B cell (primary cell): ENCODE measurements at regions not wholly inside any gene's neighbourhood (a gene's known extent, or its start where the extent isn't known, plus 50 kb on each side); places are given as distances from the start of the nearest gene placed in this dataset.

ENCODE experiments used
- ATAC-seq: fragments of 200-7000 bp; cut with Tn5 transposase; one replicate; pipeline ENCODE4 v1.10.0; 2021; ENCODE audit warnings: low read depth, mild to moderate bottlenecking, moderate number of reproducible peaks, moderate library complexity
- CTCF ChIA-PET: fragments of 350-600 bp; sonication (Branson Sonifier 250); formaldehyde crosslinking; loops from one replicate; lab custom pipeline; 2021; ENCODE audit warnings: antibody characterized with exemption, inconsistent platforms; lab: Charles Lee
- POLR2A ChIA-PET: fragments of 350-600 bp; sonication (Branson Sonifier 250); formaldehyde crosslinking; loops from one replicate; lab custom pipeline; 2021; ENCODE audit warnings: antibody characterized with exemption; lab: Charles Lee
- DNase-seq: peaks from one replicate; pipeline ENCODE4 v3.0.0; 2013
- H2AFZ ChIP-seq: 2 replicates; pipeline ENCODE4 v1.6.1; 2012; ENCODE audit warnings: mild to moderate bottlenecking, low read depth, low read length; ENCODE audit not compliant: insufficient read depth, poor library complexity, severe bottlenecking
- H3K27ac ChIP-seq, 2 donors: 1 replicate in 1 of 2; 2 replicates in 1 of 2; pipeline ENCODE4 v1.5.1; 2012 to 2013; ENCODE audit warnings: low read length in 2 of 2, mild to moderate bottlenecking in 2 of 2, moderate library complexity in 1 of 2
- H3K27me3 ChIP-seq, 4 experiments: fragments of 200-600 bp in 1 of 4; sonication (generic) in 1 of 4; replicated peaks in 1 of 4; 1 replicate in 2 of 4; 2 replicates in 2 of 4; pipeline versions ENCODE4 v1.6.1 to v1.7.0; 2013 to 2016; ENCODE audit warnings: low read length in 3 of 4, mild to moderate bottlenecking in 2 of 4, mixed read lengths in 1 of 4, moderate library complexity in 1 of 4; ENCODE audit not compliant: insufficient read depth in 4 of 4, control insufficient read depth in 3 of 4; ENCODE audit errors: control extremely low read depth in 1 of 4
- H3K36me3 ChIP-seq, 2 experiments: replicated peaks in 1 of 2; 1 replicate in 1 of 2; 2 replicates in 1 of 2; pipeline versions ENCODE4 v1.6.1 to v1.7.1; 2013; ENCODE audit warnings: low read length in 1 of 2; ENCODE audit not compliant: insufficient read depth in 2 of 2, control insufficient read depth in 1 of 2; ENCODE audit errors: control extremely low read depth in 1 of 2, extremely low read depth in 1 of 2
- H3K4me1 ChIP-seq, 2 donors: fragments of 200-600 bp in 1 of 2; sonication (generic) in 1 of 2; 1 replicate in 1 of 2; 2 replicates in 1 of 2; pipeline versions ENCODE4 v1.5.1 to v1.6.1; 2013 to 2017; ENCODE audit warnings: low read length in 2 of 2; ENCODE audit not compliant: control insufficient read depth in 2 of 2, insufficient read depth in 2 of 2
- H3K4me2 ChIP-seq: replicated peaks from 2 replicates; pipeline ENCODE3; 2012; ENCODE audit warnings: mild to moderate bottlenecking, low read depth, low read length; ENCODE audit not compliant: poor library complexity, severe bottlenecking
- H3K4me3 ChIP-seq, 5 experiments: fragments of 200-600 bp in 1 of 5; sonication (generic) in 1 of 5; 1 replicate in 3 of 5; 2 replicates in 2 of 5; pipeline versions ENCODE4 v1.5.1 to v1.7.0; 2011 to 2016; ENCODE audit warnings: low read length in 4 of 5, mild to moderate bottlenecking in 4 of 5, low read depth in 2 of 5, control low read depth in 1 of 5, moderate library complexity in 1 of 5; ENCODE audit not compliant: insufficient read depth in 1 of 5; ENCODE audit errors: control extremely low read depth in 1 of 5, extremely low read depth in 1 of 5
- H3K79me2 ChIP-seq: fragments of 200-600 bp; sonication (generic); one replicate; pipeline ENCODE4 v1.6.0; 2016; ENCODE audit warnings: low read length; ENCODE audit not compliant: control insufficient read depth, insufficient read depth
- H3K9ac ChIP-seq: fragments of 200-600 bp; sonication (generic); 2 replicates; pipeline ENCODE4 v1.6.1; 2017; ENCODE audit warnings: mild to moderate bottlenecking, low read length, moderate library complexity
- H3K9me3 ChIP-seq, 3 donors: one replicate each; pipeline versions ENCODE4 v1.6.1 to v1.7.1; 2013; ENCODE audit warnings: low read length in 2 of 3; ENCODE audit not compliant: control insufficient read depth in 2 of 3, insufficient read depth in 1 of 3; ENCODE audit errors: control extremely low read depth in 1 of 3
- H4K20me1 ChIP-seq: 2 replicates; pipeline ENCODE4 v1.6.0; 2012; ENCODE audit warnings: mild to moderate bottlenecking, low read length; ENCODE audit not compliant: insufficient read depth, control insufficient read depth, poor library complexity, severe bottlenecking
- H3K27ac Mint-ChIP-seq: one replicate; pipeline ENCODE4 v1.8.0; 2021; ENCODE audit warnings: mixed read lengths
- H3K27me3 Mint-ChIP-seq: one replicate; pipeline ENCODE4 v1.8.0; 2021; ENCODE audit warnings: mixed read lengths
- H3K4me1 Mint-ChIP-seq: one replicate; pipeline ENCODE4 v1.8.0; 2021; ENCODE audit warnings: mixed read lengths
- H3K4me3 Mint-ChIP-seq: one replicate; pipeline ENCODE4 v1.8.0; 2021; ENCODE audit warnings: mixed read lengths
- H3K9me3 Mint-ChIP-seq: one replicate; pipeline ENCODE4 v1.8.0; 2022; ENCODE audit warnings: mixed read lengths; ENCODE audit not compliant: insufficient read depth
- EZH2 ChIP-seq: IDR thresholded peaks from 2 replicates; pipeline ENCODE4 v1.6.1; 2012; ENCODE audit warnings: borderline replicate concordance, low read depth, mild to moderate bottlenecking, moderate library complexity, low read length; ENCODE audit not compliant: insufficient read depth, poor library complexity, severe bottlenecking
- WGBS: methylation state at CpG from one replicate; pipeline ENCODE4 v1.1.5; 2013; ENCODE audit warnings: missing lambda C conversion rate; ENCODE audit not compliant: insufficient coverage; 5-methylcytosine and 5-hydroxymethylcytosine counted together
- intact Hi-C: fragments of 100-400 bp; cut with micrococcal nuclease; formaldehyde crosslinking; loops from one replicate; pipeline ENCODE4 v1.10.0; 2022
- TF ChIP-seq, protein P1 (sequence below): fragments of 200-600 bp; IDR thresholded peaks from one replicate; pipeline ENCODE4 v1.8.0; 2022; ENCODE audit warnings: antibody characterized with exemption, mild to moderate bottlenecking

DNA sequence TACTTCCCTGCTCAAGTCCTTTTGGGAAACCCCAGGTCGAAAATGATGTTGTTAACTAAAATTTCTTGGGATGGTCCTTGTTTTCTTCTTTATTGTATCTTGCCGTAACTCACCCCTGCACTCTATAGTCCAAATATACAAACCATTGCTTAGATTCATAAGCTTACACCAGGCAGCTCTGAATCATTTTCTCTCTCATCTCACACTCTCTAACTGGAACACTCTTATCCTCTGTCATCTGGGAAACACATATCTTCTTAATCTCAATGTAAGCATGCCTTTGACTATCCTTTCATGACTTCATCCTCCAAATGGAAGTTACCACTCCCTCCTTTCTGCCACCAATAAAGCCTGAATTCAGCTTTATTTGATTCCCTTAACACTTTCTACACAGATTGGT, 175.8 kb upstream of the ANK3 start:
- DNase-seq, result no peak
- Histone ChIP-seq H3K4me3 (no peak overlapping the region), H3K9ac (no peak overlapping the region), H2AFZ (no peak overlapping the region), H3K36me3 (no peaks in the 10 kb centered on the region), H3K27ac (no peak overlapping the region), H3K79me2 (no peaks in the 10 kb centered on the region), H4K20me1 (no peaks in the 10 kb centered on the region), H3K9me3 (peaks cover 0 to 3% (median 0%) of the 10 kb centered on the region in 3 donors), H3K4me2 (no peak overlapping the region), H3K4me1 (no peaks in the 10 kb centered on the region), H3K27me3 (no peaks in the 10 kb centered on the region)
- intact Hi-C loops, result no loop called here
- no peak overlapping the region for H3K27ac Mint-ChIP-seq
- TF ChIP-seq, protein P1, sequence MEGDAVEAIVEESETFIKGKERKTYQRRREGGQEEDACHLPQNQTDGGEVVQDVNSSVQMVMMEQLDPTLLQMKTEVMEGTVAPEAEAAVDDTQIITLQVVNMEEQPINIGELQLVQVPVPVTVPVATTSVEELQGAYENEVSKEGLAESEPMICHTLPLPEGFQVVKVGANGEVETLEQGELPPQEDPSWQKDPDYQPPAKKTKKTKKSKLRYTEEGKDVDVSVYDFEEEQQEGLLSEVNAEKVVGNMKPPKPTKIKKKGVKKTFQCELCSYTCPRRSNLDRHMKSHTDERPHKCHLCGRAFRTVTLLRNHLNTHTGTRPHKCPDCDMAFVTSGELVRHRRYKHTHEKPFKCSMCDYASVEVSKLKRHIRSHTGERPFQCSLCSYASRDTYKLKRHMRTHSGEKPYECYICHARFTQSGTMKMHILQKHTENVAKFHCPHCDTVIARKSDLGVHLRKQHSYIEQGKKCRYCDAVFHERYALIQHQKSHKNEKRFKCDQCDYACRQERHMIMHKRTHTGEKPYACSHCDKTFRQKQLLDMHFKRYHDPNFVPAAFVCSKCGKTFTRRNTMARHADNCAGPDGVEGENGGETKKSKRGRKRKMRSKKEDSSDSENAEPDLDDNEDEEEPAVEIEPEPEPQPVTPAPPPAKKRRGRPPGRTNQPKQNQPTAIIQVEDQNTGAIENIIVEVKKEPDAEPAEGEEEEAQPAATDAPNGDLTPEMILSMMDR, result no peak
- no peak for TF ChIP-seq EZH2
- H3K9me3 Mint-ChIP-seq, result no peaks in the 10 kb centered on the region
- 100% methylated on average over 1 of the region's 2 CpGs for WGBS
- POLR2A ChIA-PET, result no interaction called here
- no peak for ATAC-seq
- H3K4me3 Mint-ChIP-seq, result no peak overlapping the region
- peaks cover 8% of the 10 kb centered on the region for H3K27me3 Mint-ChIP-seq
- CTCF ChIA-PET, result no interaction called here
- H3K4me1 Mint-ChIP-seq, result peaks cover 5% of the 10 kb centered on the region

DNA sequence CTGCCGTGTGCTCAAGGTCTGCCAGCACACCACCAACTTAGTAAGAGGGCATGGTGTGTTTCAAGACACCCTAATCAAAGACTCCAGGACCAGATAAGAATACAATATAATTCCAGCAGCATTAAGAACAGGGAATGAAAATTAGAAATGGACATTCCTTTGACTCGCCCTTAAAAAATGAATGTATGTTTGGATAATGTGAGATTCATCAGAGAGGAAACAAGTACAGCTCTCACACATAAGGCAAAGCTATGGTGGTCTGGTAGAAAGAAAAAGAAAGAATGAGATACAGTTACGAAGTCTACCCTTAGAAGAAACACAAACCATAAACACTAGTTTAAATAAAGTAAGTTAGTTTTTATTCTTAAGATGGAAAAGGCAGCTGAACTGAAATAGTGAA, 174.8 kb upstream of the ANK3 start:
- Mint-ChIP-seq H3K4me1 (peaks cover 6% of the 10 kb centered on the region), H3K27me3 (peaks cover 3% of the 10 kb centered on the region), H3K9me3 (no peaks in the 10 kb centered on the region), H3K27ac (no peak overlapping the region), H3K4me3 (no peak overlapping the region)
- no peaks in the 10 kb centered on the region for H3K27me3 ChIP-seq
- H3K9ac ChIP-seq, result no peak overlapping the region
- H3K27ac ChIP-seq, result no peak overlapping the region
- H3K4me1 ChIP-seq, result no peaks in the 10 kb centered on the region
- TF ChIP-seq, protein P1, result no peak
- TF ChIP-seq EZH2, result no peak
- H3K4me3 ChIP-seq, result no peak overlapping the region
- ATAC-seq, result no peak
- CTCF ChIA-PET, result no interaction called here
- peaks cover 0 to 3% (median 0%) of the 10 kb centered on the region in 3 donors for H3K9me3 ChIP-seq
- H3K36me3 ChIP-seq, result no peaks in the 10 kb centered on the region
- WGBS, result no CpG with 5 or more reads among the region's 3 CpGs
- H3K79me2 ChIP-seq, result no peaks in the 10 kb centered on the region
- intact Hi-C loops, result no loop called here
- no peak overlapping the region for H3K4me2 ChIP-seq
- no peak overlapping the region for H2AFZ ChIP-seq
- POLR2A ChIA-PET, result no interaction called here
- no peaks in the 10 kb centered on the region for H4K20me1 ChIP-seq
- no peak for DNase-seq
